C4-2B (cell line): ENCODE measurements at regions not wholly inside any gene's neighbourhood (a gene's known extent, or its start where the extent isn't known, plus 50 kb on each side); places are given as distances from the start of the nearest gene placed in this dataset.

ENCODE experiments used
- ZFX ChIP-seq: fragments of 450-650 bp; IDR thresholded peaks from 2 replicates; pipeline ENCODE4 v1.6.1; 2017
- TF ChIP-seq, protein P1 (sequence below): fragments of 450-650 bp; conservative IDR thresholded peaks from 2 replicates; pipeline ENCODE4 v1.5.1; 2017; ENCODE audit warnings: mild to moderate bottlenecking

GRCh38 chr17:6912110-6913051 is 80.9 kb upstream of the TEKT1 start:
- TF ChIP-seq, protein P1, sequence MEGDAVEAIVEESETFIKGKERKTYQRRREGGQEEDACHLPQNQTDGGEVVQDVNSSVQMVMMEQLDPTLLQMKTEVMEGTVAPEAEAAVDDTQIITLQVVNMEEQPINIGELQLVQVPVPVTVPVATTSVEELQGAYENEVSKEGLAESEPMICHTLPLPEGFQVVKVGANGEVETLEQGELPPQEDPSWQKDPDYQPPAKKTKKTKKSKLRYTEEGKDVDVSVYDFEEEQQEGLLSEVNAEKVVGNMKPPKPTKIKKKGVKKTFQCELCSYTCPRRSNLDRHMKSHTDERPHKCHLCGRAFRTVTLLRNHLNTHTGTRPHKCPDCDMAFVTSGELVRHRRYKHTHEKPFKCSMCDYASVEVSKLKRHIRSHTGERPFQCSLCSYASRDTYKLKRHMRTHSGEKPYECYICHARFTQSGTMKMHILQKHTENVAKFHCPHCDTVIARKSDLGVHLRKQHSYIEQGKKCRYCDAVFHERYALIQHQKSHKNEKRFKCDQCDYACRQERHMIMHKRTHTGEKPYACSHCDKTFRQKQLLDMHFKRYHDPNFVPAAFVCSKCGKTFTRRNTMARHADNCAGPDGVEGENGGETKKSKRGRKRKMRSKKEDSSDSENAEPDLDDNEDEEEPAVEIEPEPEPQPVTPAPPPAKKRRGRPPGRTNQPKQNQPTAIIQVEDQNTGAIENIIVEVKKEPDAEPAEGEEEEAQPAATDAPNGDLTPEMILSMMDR, result no peak
- no peak for TF ChIP-seq ZFX
